Loucy (cell line): ENCODE measurements at regions not wholly inside any gene's neighbourhood (a gene's known extent, or its start where the extent isn't known, plus 50 kb on each side); places are given as distances from the start of the nearest gene placed in this dataset.

Experiments used
- EZH2phosphoT487 ChIP-seq: fragments of 200-600 bp; IDR thresholded peaks from 2 replicates; pipeline ENCODE4 v1.6.1; 2018; ENCODE audit warnings: antibody characterized with exemption, mild to moderate bottlenecking, moderate library complexity, borderline replicate concordance
- TF ChIP-seq, protein P1 (sequence below): fragments of 200-600 bp; sonication (generic); conservative IDR thresholded peaks from 2 replicates; pipeline ENCODE4 v1.5.1; 2014; ENCODE audit warnings: mild to moderate bottlenecking, antibody characterized with exemption, low read length

DNA sequence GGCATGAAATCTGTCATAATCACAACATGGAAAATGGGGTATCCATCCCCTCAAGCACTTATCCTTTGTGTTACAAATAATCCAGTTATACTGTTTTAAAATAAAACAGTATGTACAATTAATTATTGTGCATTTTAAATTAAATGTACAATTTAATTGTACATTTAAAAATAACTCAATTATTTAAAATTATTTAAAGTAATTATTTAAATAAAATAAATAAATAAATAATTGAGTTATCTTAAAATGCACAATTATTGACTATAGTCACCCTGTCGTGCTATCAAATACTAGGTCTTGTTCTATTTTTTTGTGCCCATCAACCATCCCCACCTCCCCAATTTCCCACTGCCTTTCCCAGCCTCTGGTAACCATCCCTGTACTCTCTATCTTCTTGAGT, 66.9 kb upstream of the KCNG1 start:
- TF ChIP-seq, protein P1, sequence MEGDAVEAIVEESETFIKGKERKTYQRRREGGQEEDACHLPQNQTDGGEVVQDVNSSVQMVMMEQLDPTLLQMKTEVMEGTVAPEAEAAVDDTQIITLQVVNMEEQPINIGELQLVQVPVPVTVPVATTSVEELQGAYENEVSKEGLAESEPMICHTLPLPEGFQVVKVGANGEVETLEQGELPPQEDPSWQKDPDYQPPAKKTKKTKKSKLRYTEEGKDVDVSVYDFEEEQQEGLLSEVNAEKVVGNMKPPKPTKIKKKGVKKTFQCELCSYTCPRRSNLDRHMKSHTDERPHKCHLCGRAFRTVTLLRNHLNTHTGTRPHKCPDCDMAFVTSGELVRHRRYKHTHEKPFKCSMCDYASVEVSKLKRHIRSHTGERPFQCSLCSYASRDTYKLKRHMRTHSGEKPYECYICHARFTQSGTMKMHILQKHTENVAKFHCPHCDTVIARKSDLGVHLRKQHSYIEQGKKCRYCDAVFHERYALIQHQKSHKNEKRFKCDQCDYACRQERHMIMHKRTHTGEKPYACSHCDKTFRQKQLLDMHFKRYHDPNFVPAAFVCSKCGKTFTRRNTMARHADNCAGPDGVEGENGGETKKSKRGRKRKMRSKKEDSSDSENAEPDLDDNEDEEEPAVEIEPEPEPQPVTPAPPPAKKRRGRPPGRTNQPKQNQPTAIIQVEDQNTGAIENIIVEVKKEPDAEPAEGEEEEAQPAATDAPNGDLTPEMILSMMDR: no peak
- no peak for TF ChIP-seq EZH2phosphoT487
